PC-9 (cell line): ENCODE measurements at regions not wholly inside any gene's neighbourhood (a gene's known extent, or its start where the extent isn't known, plus 50 kb on each side); places are given as distances from the start of the nearest gene placed in this dataset.

ENCODE experiments used
- CTCF ChIP-seq: fragments of 200-600 bp; sonication (generic); conservative IDR thresholded peaks from 2 replicates; pipeline ENCODE4 v1.6.1; 2017; ENCODE audit warnings: mixed run types, antibody characterized with exemption, mild to moderate bottlenecking, moderate library complexity
- EZH2 ChIP-seq: fragments of 200-600 bp; sonication (generic); IDR thresholded peaks from 2 replicates; pipeline ENCODE4 v1.8.0; 2017; ENCODE audit warnings: antibody characterized with exemption, low read depth

- TF ChIP-seq CTCF (no peak), EZH2 (no peak)
Measured at GRCh38 chr14:26172396-26172795, 425.4 kb downstream of the NOVA1 start.
